Muscle layer of colon (tissue), 2 donors: ENCODE measurements at regions not wholly inside any gene's neighbourhood (a gene's known extent, or its start where the extent isn't known, plus 50 kb on each side); places are given as distances from the start of the nearest gene placed in this dataset.

Experiments used
- H3K27ac ChIP-seq: one replicate; pipeline ENCODE4 v1.7.0; 2013; ENCODE audit warnings: low read depth, mild to moderate bottlenecking, low read length, moderate library complexity
- H3K27me3 ChIP-seq, 2 donors: one replicate each; pipeline ENCODE4 v1.7.0; 2013; ENCODE audit warnings: low read length in 2 of 2, mild to moderate bottlenecking in 2 of 2; ENCODE audit not compliant: insufficient read depth in 2 of 2, control insufficient read depth in 1 of 2
- H3K36me3 ChIP-seq: one replicate; pipeline ENCODE4 v1.7.0; 2013; ENCODE audit warnings: mild to moderate bottlenecking, low read length; ENCODE audit not compliant: insufficient read depth
- H3K4me1 ChIP-seq: one replicate; pipeline ENCODE4 v1.7.0; 2013; ENCODE audit warnings: mild to moderate bottlenecking, low read length; ENCODE audit not compliant: insufficient read depth
- H3K4me3 ChIP-seq, 2 donors: one replicate each; pipeline ENCODE4 v1.7.0; 2013; ENCODE audit warnings: low read length in 2 of 2, low read depth in 1 of 2, mild to moderate bottlenecking in 1 of 2, moderate library complexity in 1 of 2
- H3K9ac ChIP-seq: one replicate; pipeline ENCODE4 v1.7.0; 2013; ENCODE audit warnings: low read length
- H3K9me3 ChIP-seq: one replicate; pipeline ENCODE4 v1.7.0; 2013; ENCODE audit warnings: mild to moderate bottlenecking, low read length
- donor health status: abdominal sarcoma.
- donor health status: Adenocarcinoma of cecum.

GRCh38 chr2:14557916-14558315 is 74.6 kb upstream of the LRATD1 start:
- Histone ChIP-seq H3K27ac (no peak overlapping the region), H3K9me3 (no peaks in the 10 kb centered on the region), H3K9ac (no peak overlapping the region)

GRCh38 chr2:14558335-14558919 is 74.1 kb upstream of the LRATD1 start:
- Histone ChIP-seq H3K27ac (no peak overlapping the region), H3K4me3 (no peak overlapping the region), H3K9me3 (no peaks in the 10 kb centered on the region), H3K36me3 (no peaks in the 10 kb centered on the region), H3K27me3 (no peaks in the 10 kb centered on the region), H3K9ac (no peak overlapping the region), H3K4me1 (no peaks in the 10 kb centered on the region)

More at GRCh38 chr2:14557916-14558315, 74.6 kb upstream of the LRATD1 start:
- Histone ChIP-seq H3K4me3 (no peak overlapping the region), H3K27me3 (no peaks in the 10 kb centered on the region), H3K36me3 (no peaks in the 10 kb centered on the region), H3K4me1 (no peaks in the 10 kb centered on the region)

- no peaks in the 10 kb centered on the region for H3K36me3 ChIP-seq
- H3K9me3 ChIP-seq: no peaks in the 10 kb centered on the region
- H3K4me3 ChIP-seq: no peak overlapping the region
- H3K27ac ChIP-seq: no peak overlapping the region
- H3K27me3 ChIP-seq: no peaks in the 10 kb centered on the region
- H3K4me1 ChIP-seq: no peaks in the 10 kb centered on the region
- H3K9ac ChIP-seq: no peak overlapping the region
These were observed 71.8 kb upstream of the LRATD1 start for GRCh38 chr2:14560716-14561115.

DNA sequence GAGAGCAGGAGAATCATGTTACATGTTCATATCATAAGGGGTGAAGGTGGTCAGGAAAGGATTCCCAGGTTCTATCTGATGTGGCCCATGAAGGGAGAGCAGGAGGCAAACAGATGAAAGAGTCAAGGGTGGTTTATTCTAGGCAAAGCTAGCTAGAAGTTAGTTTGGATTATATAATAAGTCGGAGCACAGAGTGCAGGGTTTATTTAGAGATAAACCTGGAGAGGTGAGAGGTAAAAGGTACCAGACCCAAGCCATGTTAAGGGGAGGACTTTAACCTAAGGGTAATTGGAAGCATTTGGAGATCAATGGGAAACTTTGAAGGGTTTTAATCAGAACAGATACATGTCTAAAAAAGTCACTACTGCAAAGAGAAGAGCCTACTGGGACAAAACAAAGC is 69.2 kb upstream of the LRATD1 start:
- Histone ChIP-seq H3K9me3 (no peaks in the 10 kb centered on the region), H3K36me3 (no peaks in the 10 kb centered on the region), H3K27me3 (no peaks in the 10 kb centered on the region), H3K27ac (no peak overlapping the region), H3K4me3 (no peak overlapping the region), H3K4me1 (no peaks in the 10 kb centered on the region), H3K9ac (no peak overlapping the region)

- Histone ChIP-seq H3K27ac (no peak overlapping the region), H3K9ac (no peak overlapping the region), H3K9me3 (no peaks in the 10 kb centered on the region), H3K4me1 (no peaks in the 10 kb centered on the region), H3K36me3 (no peaks in the 10 kb centered on the region), H3K4me3 (no peak overlapping the region), H3K27me3 (no peaks in the 10 kb centered on the region)
These were observed 66.9 kb upstream of the LRATD1 start for GRCh38 chr2:14565666-14566065.

- Histone ChIP-seq H3K4me3 (no peak overlapping the region), H3K36me3 (no peaks in the 10 kb centered on the region), H3K4me1 (no peaks in the 10 kb centered on the region), H3K27ac (no peak overlapping the region), H3K9ac (no peak overlapping the region), H3K27me3 (no peaks in the 10 kb centered on the region), H3K9me3 (no peaks in the 10 kb centered on the region)
These were observed 65.0 kb upstream of the LRATD1 start for GRCh38 chr2:14567561-14567960.

DNA sequence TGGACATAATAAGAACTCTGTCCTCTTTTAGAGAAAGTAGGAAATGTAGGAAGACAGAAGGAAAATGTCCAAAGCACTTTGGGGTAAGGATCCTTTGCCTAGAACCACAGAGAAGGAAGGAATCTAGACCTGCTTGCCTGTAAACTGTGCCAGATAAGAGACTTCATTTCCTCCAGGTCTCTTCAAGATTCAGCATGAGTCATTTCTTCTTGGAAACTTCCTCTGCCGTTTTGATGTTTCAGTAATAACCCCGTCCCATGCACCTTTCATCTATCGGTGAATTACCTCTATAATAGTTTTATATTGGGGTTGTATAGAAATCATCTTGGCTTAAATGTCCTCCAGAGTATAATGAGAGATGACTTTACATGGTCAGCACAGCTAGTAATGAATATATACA is 63.2 kb upstream of the LRATD1 start:
- H3K4me1 ChIP-seq: no peaks in the 10 kb centered on the region
- no peak overlapping the region for H3K9ac ChIP-seq

GRCh38 chr2:14572633-14573032 is 59.9 kb upstream of the LRATD1 start:
- H3K27me3 ChIP-seq: no peaks in the 10 kb centered on the region
- no peaks in the 10 kb centered on the region for H3K36me3 ChIP-seq
- H3K9me3 ChIP-seq: no peaks in the 10 kb centered on the region

More for the DNA sequence above, 63.2 kb upstream of the LRATD1 start:
- Histone ChIP-seq H3K27me3 (no peaks in the 10 kb centered on the region), H3K27ac (no peak overlapping the region), H3K36me3 (no peaks in the 10 kb centered on the region), H3K4me3 (no peak overlapping the region), H3K9me3 (no peaks in the 10 kb centered on the region)

GRCh38 chr2:14577843-14578242 is 54.7 kb upstream of the LRATD1 start:
- H3K36me3 ChIP-seq: no peaks in the 10 kb centered on the region
- no peaks in the 10 kb centered on the region for H3K9me3 ChIP-seq
- no peaks in the 10 kb centered on the region for H3K27me3 ChIP-seq
- no peak overlapping the region for H3K27ac ChIP-seq
- H3K4me3 ChIP-seq: no peak overlapping the region
- no peaks in the 10 kb centered on the region for H3K4me1 ChIP-seq
- H3K9ac ChIP-seq: no peak overlapping the region

More at GRCh38 chr2:14572633-14573032, 59.9 kb upstream of the LRATD1 start:
- Histone ChIP-seq H3K27ac (no peak overlapping the region), H3K9ac (no peak overlapping the region), H3K4me3 (no peak overlapping the region), H3K4me1 (no peaks in the 10 kb centered on the region)
